ENCODE measurements at regions not wholly inside any gene's neighbourhood (a gene's known extent, or its start where the extent isn't known, plus 50 kb on each side); places are given as distances from the start of the nearest gene placed in this dataset.

DNA sequence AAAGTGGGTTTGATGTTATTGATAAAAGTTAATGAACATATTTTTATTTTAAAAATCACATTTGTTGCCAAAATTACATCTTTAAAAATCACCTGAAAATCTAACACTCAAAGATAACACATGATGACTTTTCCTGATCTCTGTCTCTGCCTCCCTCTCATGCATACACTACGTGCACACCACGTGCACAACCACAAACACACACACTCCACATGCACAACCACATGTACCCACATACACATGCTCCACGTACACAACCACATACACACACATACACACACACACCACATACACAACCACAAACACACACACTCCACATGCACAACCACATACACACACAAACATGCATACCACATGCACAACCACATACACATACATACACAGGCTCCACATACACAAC is 61.8 kb upstream of the TMEM132C start:
- TF ChIP-seq CTCF (IDR thresholded peaks at IDR 0.05; ENCODE audit: low read depth, low read length) (no peak), POLR2A (IDR thresholded peaks at IDR 0.05; ENCODE audit: extremely low read depth, insufficient read length) (no peak)
